HG03196 (cell line): ENCODE measurements at regions not wholly inside any gene's neighbourhood (a gene's known extent, or its start where the extent isn't known, plus 50 kb on each side); places are given as distances from the start of the nearest gene placed in this dataset.

Experiments used
- ATAC-seq: cut with Tn5 transposase; IDR thresholded peaks from one replicate; pipeline ENCODE4 v1.9.1; 2021; ENCODE audit not compliant: unreplicated experiment

GRCh38 chr9:81741103-81741502 is 51.8 kb upstream of the TLE1 start:
- no peak for ATAC-seq

GRCh38 chr9:81748091-81748490 is 58.7 kb upstream of the TLE1 start:
- no peak for ATAC-seq

- no peak for ATAC-seq
These were observed 64.1 kb upstream of the TLE1 start for GRCh38 chr9:81753436-81753835.

DNA sequence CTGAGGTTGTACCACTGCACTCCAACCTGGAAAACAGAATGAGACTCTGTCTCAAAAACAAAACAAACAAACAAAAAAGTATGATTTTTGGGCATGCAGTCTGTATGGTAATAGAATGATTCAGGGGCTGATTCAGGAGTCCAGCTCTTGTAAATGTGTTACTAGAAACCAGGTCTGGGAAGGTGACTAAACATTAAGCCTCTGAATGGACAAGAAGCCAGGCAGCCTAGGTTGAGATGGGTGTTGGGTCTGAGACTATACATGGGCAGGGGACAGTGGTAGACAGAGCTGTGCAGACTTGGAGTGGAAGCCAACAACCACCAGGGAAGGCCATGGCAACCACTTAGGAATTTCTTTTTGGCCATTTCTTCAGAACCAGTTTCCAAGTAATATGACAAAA is 64.9 kb upstream of the TLE1 start:
- ATAC-seq = no peak

DNA sequence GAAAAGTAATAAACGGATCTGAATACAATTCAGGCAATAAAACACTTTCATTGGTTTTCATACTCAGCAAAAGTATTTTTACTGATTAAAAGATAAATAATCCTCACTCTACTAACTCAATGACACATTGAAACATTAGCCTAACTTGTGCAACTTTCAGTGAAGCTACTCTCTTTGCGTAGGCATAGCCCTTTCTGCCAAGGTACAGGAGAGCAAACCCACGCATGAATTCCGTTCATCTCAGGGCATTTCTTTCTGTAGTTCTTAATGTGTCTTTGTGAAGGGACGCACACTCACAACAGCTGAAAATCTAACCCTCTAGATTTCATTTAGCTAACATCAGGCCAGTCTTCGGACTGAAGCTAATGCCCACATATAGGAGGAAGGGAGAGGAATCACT is 66.4 kb upstream of the TLE1 start:
- ATAC-seq = no peak

DNA sequence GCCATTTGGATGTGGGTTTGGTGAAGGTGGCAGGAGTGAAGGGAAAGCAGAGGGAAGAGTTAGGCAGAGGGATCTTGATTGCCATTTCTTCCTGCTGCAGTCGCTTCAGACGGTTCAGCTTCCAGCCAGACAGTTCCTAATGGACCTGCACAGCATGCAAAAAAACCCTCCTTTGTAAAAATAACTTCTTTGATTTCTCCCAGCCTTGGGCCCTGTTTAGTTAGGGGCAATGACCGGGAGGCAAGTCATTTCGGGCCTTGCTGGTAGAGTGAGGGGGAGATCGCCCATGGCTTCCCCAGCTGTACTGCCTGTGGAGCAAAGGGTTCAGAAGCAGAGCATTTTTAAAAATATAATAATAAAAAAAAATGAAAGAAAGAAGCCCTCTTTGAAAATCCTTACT is 67.2 kb upstream of the TLE1 start:
- no peak for ATAC-seq

DNA sequence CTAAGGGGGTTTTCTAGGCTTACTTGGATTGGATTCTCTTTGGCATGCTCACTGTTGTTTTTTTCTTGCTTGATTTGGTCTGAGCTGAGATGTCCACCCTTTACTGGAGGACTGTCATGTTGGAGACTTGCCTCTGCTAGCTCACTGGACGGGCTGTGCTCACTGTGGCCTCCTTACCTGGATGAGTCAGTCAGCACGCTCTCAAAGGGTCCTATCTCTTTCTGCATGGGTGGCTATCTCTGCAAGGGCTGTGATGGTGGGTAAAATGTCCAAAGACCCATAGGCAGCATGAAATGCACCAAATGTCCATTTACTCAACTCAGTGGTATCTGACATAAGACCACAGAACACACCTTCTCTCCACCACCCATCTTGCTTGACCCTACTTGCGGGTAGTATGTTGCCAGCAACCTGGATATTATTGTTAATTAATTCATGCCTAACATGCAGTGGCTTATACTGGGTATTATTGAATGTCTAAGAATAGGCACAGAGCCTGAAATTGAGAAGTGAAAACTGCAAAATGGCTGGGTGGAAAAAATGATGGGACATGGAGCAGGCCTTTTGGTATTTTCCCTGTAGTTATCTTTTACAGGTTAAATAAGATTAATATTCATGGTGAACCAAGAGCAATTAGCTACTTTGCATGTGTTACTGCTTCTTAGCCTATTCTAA is 68.9 kb upstream of the TLE1 start:
- no peak for ATAC-seq

DNA sequence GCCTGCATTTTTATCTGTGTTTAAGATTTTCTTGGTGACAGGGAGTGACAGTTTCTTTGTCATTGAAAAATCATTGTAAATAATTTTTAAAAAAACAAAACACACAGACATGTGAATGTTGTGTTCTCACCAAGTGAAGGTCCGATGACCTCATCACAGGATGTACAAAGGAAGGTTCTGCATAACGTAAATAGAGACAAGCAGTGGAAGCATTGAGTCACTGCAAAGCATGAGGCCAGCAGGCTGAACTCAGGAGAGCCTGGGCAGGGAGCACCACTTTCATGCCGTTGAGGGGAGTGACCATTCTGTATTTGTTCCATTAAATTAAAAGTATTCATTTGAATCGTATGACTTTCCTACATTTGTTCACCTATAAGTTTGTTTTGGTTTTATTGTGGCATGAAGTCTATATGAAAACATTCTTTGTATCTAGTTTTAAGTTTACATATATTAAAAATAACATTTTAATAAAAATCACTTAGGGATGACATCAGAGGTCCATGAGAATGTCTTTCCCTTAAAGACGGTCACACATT is 70.4 kb upstream of the TLE1 start:
- ATAC-seq = no peak

DNA sequence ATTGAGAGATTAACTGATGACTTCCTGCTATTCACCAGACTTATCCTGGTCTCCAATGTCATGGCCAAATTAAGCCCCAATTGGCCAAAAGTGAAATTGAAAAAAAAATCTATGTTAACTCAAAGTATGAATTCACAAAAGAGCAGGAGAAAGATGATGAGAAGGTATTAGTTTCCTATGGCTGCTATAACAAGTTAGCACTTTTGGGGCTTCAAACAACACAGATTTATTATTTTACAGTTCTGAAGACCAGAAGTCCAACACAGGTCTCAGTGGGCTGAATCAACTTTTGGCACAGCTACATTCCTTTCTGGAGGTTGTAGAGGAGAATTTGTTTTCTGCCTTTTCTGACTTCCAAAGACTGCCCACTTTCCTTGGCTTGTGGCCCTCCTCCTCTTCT is 78.6 kb upstream of the TLE1 start:
- no peak for ATAC-seq

DNA sequence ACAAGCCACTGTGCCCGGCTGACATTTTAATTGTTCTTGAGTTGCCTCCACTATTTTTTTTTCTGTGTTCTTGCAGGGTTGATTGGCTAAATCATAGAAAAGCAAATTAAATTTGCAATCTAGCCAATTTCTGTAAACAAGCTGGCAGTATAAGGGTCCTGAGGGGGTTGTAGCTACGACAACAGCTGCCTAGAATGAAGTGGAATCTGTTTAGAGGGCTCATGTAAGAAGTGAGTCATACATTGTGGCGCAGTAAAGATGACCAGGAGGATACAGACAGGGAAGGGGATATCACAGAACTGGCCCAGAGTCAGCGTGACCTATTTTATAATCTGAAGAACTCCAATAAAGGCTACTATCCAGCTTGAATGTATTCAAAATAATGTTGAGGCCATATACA is 82.2 kb upstream of the TLE1 start:
- ATAC-seq = no peak

DNA sequence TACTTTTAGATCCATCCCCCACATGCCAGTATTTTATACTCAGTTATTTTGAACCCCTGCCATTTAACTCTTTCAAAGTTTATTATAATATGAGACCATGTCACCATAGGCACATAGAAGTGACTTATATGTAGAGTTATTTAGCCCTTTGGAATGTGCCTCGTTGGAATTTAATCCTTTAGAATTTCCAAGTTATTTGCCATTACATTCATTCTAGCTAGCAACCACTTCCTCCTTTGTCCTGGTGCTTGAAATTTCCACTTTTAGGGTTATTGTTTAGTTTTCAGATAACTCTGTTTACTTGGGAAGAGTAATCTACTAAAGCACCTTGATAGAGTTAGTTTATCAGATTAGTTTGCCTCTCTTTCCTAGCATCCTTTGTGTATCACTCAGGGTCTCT is 82.8 kb upstream of the TLE1 start:
- ATAC-seq = no peak

- no peak for ATAC-seq
These were observed 87.0 kb upstream of the TLE1 start for GRCh38 chr9:81776390-81776789.

GRCh38 chr9:81776834-81777233 is 87.5 kb upstream of the TLE1 start:
- ATAC-seq = no peak

DNA sequence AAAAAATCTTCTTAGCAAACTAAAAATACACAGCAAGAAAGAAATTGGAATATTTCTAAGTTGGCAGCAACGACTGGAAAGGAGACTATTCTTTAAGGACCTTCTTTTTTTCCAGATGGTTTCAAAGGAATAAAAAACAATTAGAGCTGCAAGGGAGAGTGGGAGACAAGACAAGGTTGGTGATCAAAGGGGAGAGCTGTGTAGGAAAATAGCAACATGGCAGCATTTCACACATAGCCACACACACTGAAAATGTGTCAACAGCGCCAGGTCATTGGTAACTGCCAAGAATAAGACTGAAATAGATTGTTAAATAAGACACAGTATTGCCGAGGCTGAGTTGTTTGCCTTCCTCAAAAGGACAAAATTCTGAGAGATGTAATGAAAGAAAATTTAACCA is 88.1 kb upstream of the TLE1 start:
- ATAC-seq = no peak

- no peak for ATAC-seq
These were observed 93.1 kb upstream of the TLE1 start for GRCh38 chr9:81782313-81782995.

DNA sequence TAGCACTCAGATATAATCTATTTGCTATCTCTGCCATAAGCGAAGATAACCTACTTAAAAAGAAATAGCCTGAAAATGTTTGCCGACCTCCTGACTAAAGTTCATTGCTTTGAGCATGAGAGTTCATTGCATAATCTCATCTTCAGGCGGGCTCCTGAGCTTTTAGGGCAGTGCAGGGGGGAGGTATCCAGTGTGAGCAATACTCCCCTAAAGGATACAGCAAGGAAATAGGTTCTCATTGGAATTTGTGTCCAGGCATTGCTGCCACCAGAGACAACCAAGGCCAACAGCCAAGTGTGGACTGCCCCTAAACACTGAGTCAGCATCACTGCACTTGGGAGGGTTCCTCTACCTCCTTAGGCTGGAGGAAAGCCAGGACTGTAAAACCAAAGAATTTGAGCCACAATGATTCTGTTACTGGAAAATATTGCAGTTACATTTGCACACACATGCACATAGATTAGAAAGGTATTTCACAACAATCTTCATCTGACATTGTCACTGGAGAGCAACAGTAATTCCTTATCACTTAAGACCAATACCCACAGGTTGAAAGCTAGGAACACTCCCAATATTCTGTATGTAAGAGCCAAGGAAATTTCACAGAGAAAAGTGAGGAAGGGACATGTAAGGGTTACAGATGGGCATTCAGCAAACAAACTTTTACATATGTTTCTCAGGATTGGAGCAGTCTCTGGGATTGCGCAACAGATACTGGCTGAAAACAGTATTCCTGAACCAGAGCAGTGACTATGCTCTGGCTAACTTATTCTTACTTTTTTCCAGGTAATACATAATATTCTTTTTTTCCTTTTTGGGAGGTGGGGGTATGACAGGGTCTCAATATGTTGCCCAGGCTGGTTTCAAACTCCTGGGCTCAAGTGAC is 98.6 kb upstream of the TLE1 start:
- no peak for ATAC-seq

DNA sequence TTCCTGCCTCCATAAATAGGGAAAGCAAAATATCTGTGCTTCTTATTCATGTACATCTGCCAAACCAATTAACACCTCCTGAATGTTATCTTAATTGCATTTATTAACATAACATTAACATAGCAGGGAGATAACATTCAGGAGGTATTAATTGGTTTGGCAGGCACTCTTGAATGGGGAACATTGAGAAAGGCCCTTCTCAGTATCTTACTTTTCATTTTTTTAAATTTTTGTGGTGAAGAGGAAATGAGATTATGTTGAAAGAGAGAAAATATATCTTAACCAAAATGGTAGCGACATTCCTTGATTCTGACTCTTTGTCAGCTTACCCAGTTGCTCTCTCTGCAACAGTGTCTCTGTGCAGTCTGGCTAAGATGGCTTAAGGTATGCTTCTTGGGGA is 100.4 kb upstream of the TLE1 start:
- no peak for ATAC-seq

DNA sequence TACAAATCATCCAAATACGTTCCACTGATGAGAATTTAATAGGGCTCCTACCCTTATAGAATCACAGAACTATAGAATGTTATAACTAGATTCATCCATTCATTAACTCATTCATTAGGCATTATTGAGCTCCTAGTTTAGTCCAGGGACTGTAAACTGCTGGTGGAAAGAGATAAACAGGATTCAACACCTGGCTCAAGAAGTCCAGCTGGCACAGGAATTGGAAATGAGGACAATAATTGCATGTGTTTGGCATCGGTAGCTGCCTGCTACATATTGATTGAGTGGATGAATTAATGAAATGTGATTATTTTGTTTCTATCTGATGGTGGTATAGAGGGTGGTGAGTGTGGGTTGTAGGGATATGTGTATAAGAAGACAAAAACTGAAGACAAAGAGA is 100.8 kb upstream of the TLE1 start:
- ATAC-seq = no peak

- no peak for ATAC-seq
These were observed 101.7 kb upstream of the TLE1 start for GRCh38 chr9:81791076-81791475.

- ATAC-seq = no peak
These were observed 109.3 kb upstream of the TLE1 start for GRCh38 chr9:81798606-81799005.

GRCh38 chr9:81801190-81801589 is 111.8 kb upstream of the TLE1 start:
- no peak for ATAC-seq

- no peak for ATAC-seq
These were observed 115.0 kb upstream of the TLE1 start for GRCh38 chr9:81804306-81804705.
